Esophagus squamous epithelium (tissue), 4 donors: ENCODE measurements at regions not wholly inside any gene's neighbourhood (a gene's known extent, or its start where the extent isn't known, plus 50 kb on each side); places are given as distances from the start of the nearest gene placed in this dataset.

ENCODE experiments used
- CTCF ChIP-seq, 6 experiments: fragments of 450-650 bp in 4 of 6; fragments of 200-600 bp in 2 of 6; sonication (generic) in 2 of 6; IDR thresholded peaks; one replicate each; pipeline ENCODE4 v1.5.1; 2016 to 2019; ENCODE audit warnings: antibody characterized with exemption in 6 of 6, mild to moderate bottlenecking in 4 of 6, moderate library complexity in 4 of 6
- POLR2A ChIP-seq, 4 donors: fragments of 450-650 bp; IDR thresholded peaks; one replicate each; pipeline ENCODE4 v1.6.1; 2017; ENCODE audit warnings: antibody characterized with exemption in 4 of 4, mild to moderate bottlenecking in 4 of 4, moderate library complexity in 3 of 4

- TF ChIP-seq CTCF (IDR thresholded peaks at IDR 0.05) = no peak
- no peak for TF ChIP-seq POLR2A (IDR thresholded peaks at IDR 0.05)
These were observed 104.6 kb downstream of the DISP1 start for GRCh38 chr1:222919478-222919865.
